CD4-positive, alpha-beta memory T cell (primary cell): ENCODE measurements at regions not wholly inside any gene's neighbourhood (a gene's known extent, or its start where the extent isn't known, plus 50 kb on each side); places are given as distances from the start of the nearest gene placed in this dataset.

Source experiments
- CTCF ChIA-PET: fragments of 350-600 bp; sonication (Branson Sonifier 250); formaldehyde crosslinking; loops from one replicate; lab custom pipeline; 2021; ENCODE audit warnings: inconsistent platforms; ENCODE audit not compliant: partially characterized antibody; lab: Charles Lee
- POLR2A ChIA-PET: fragments of 350-600 bp; sonication (Branson Sonifier 250); formaldehyde crosslinking; loops from one replicate; lab custom pipeline; 2021; ENCODE audit not compliant: partially characterized antibody; lab: Charles Lee
- DNase-seq, 5 donors: peaks; one replicate each; pipeline versions ENCODE4 v3.0.0 to v3.0.0-alpha.2; 2020 to 2022; ENCODE audit warnings: mixed read lengths in 1 of 5
- H3K27ac ChIP-seq: one replicate; pipeline ENCODE4 v1.7.0; 2013; ENCODE audit warnings: low read depth, low read length
- H3K27me3 ChIP-seq: 2 replicates; pipeline ENCODE4 v1.7.0; 2013; ENCODE audit warnings: mild to moderate bottlenecking, low read length, moderate library complexity; ENCODE audit not compliant: insufficient read depth
- H3K36me3 ChIP-seq: 2 replicates; pipeline ENCODE4 v1.7.0; 2013; ENCODE audit warnings: mild to moderate bottlenecking, low read length, moderate library complexity; ENCODE audit not compliant: insufficient read depth
- H3K4me1 ChIP-seq: 2 replicates; pipeline ENCODE4 v1.7.0; 2013; ENCODE audit warnings: mild to moderate bottlenecking, low read length, moderate library complexity; ENCODE audit not compliant: insufficient read depth
- H3K4me3 ChIP-seq, 2 donors: one replicate each; pipeline ENCODE4 v1.7.0; 2013; ENCODE audit warnings: low read length in 2 of 2, mild to moderate bottlenecking in 1 of 2
- H3K9me3 ChIP-seq, 2 donors: one replicate each; pipeline ENCODE4 v1.7.0; 2013; ENCODE audit warnings: low read length in 2 of 2, control low read depth in 1 of 2; ENCODE audit not compliant: control insufficient read depth in 1 of 2
- H3K27ac Mint-ChIP-seq, 7 donors: one replicate each; pipeline ENCODE4 v1.8.0; 2020 to 2021; ENCODE audit warnings: mixed read lengths in 7 of 7, mild to moderate bottlenecking in 6 of 7, inconsistent platforms in 3 of 7, moderate library complexity in 3 of 7
- H3K27me3 Mint-ChIP-seq, 2 donors: one replicate each; pipeline ENCODE4 v1.8.0; 2020 to 2021; ENCODE audit warnings: mixed read lengths in 2 of 2
- H3K36me3 Mint-ChIP-seq, 2 donors: one replicate each; pipeline ENCODE4 v1.8.0; 2020 to 2021; ENCODE audit warnings: mixed read lengths in 2 of 2, inconsistent platforms in 1 of 2, mild to moderate bottlenecking in 1 of 2
- H3K4me1 Mint-ChIP-seq, 4 donors: one replicate each; pipeline ENCODE4 v1.8.0; 2020 to 2021; ENCODE audit warnings: mixed read lengths in 4 of 4, mild to moderate bottlenecking in 1 of 4
- H3K4me3 Mint-ChIP-seq, 8 donors: one replicate each; pipeline ENCODE4 v1.8.0; 2020 to 2021; ENCODE audit warnings: mixed read lengths in 8 of 8, mild to moderate bottlenecking in 7 of 8, moderate library complexity in 6 of 8, inconsistent platforms in 3 of 8
- H3K9me3 Mint-ChIP-seq, 8 donors: one replicate each; pipeline ENCODE4 v1.8.0; 2020 to 2021; ENCODE audit warnings: mixed read lengths in 8 of 8, mild to moderate bottlenecking in 5 of 8, inconsistent platforms in 3 of 8, moderate library complexity in 1 of 8
- intact Hi-C: fragments of 100-400 bp; cut with micrococcal nuclease; formaldehyde crosslinking; loops from one replicate; pipeline ENCODE4 v1.15.1; 2023

GRCh38 chr2:118237451-118237850, 149.2 kb downstream of the INSIG2 start:
- Mint-ChIP-seq H3K9me3 (peaks cover 2 to 19% (median 6%) of the 10 kb centered on the region in 8 donors), H3K4me3 (no peak overlapping the region), H3K36me3 (no peaks in the 10 kb centered on the region), H3K27me3 (peaks cover 14 to 30% of the 10 kb centered on the region in 2 donors), H3K27ac (no peak overlapping the region), H3K4me1 (no peaks in the 10 kb centered on the region)
- CTCF ChIA-PET: interaction anchor here (0.9 kb wide), 1 partner anchor 10 kb away, joined by 3 read pairs; no protein-coding TSS in a partner anchor
- POLR2A ChIA-PET: no interaction called here
- H3K27ac ChIP-seq: no peak overlapping the region
- no peaks in the 10 kb centered on the region for H3K4me1 ChIP-seq
- no peaks in the 10 kb centered on the region for H3K36me3 ChIP-seq
- H3K9me3 ChIP-seq: no peaks in the 10 kb centered on the region
- no peak for DNase-seq
- intact Hi-C loops: no loop called here
- no peak overlapping the region for H3K4me3 ChIP-seq
- no peaks in the 10 kb centered on the region for H3K27me3 ChIP-seq

- Histone ChIP-seq H3K27me3 (no peaks in the 10 kb centered on the region), H3K9me3 (no peaks in the 10 kb centered on the region), H3K27ac (no peak overlapping the region), H3K4me3 (no peak overlapping the region), H3K4me1 (no peaks in the 10 kb centered on the region), H3K36me3 (no peaks in the 10 kb centered on the region)
- H3K27me3 Mint-ChIP-seq: peaks cover 19 to 39% of the 10 kb centered on the region in 2 donors
- CTCF ChIA-PET: interaction anchor here (2.3 kb wide), 1 partner anchor 11 kb away, joined by 10 read pairs; no protein-coding TSS in a partner anchor
- no peaks in the 10 kb centered on the region for H3K36me3 Mint-ChIP-seq
- H3K4me3 Mint-ChIP-seq: no peak overlapping the region
- no peak overlapping the region for H3K27ac Mint-ChIP-seq
- POLR2A ChIA-PET: no interaction called here
- intact Hi-C loops: no loop called here
- peaks cover 0 to 8% (median under 1%) of the 10 kb centered on the region in 8 donors for H3K9me3 Mint-ChIP-seq
- no peaks in the 10 kb centered on the region for H3K4me1 Mint-ChIP-seq
- no peak for DNase-seq
Observed at GRCh38 chr2:118232796-118233195, 144.5 kb downstream of the INSIG2 start.

- H3K4me1 ChIP-seq: no peaks in the 10 kb centered on the region
- ChIA-PET POLR2A (no interaction called here), CTCF (interaction anchor here (1.3 to 2.3 kb wide), 2 partner anchors 10 to 11 kb away, joined by 5 to 10 read pairs; no protein-coding TSS in a partner anchor)
- Mint-ChIP-seq H3K9me3 (peaks cover 0 to 7% (median under 1%) of the 10 kb centered on the region in 8 donors), H3K4me3 (no peak overlapping the region), H3K4me1 (no peaks in the 10 kb centered on the region), H3K27me3 (peaks cover 19 to 43% of the 10 kb centered on the region in 2 donors), H3K36me3 (no peaks in the 10 kb centered on the region), H3K27ac (no peak overlapping the region)
- no peaks in the 10 kb centered on the region for H3K9me3 ChIP-seq
- H3K36me3 ChIP-seq: no peaks in the 10 kb centered on the region
- H3K27ac ChIP-seq: no peak overlapping the region
- H3K4me3 ChIP-seq: no peak overlapping the region
- intact Hi-C loops: no loop called here
- no peaks in the 10 kb centered on the region for H3K27me3 ChIP-seq
- no peak for DNase-seq
Observed at GRCh38 chr2:118232391-118232790, 144.1 kb downstream of the INSIG2 start.

DNA sequence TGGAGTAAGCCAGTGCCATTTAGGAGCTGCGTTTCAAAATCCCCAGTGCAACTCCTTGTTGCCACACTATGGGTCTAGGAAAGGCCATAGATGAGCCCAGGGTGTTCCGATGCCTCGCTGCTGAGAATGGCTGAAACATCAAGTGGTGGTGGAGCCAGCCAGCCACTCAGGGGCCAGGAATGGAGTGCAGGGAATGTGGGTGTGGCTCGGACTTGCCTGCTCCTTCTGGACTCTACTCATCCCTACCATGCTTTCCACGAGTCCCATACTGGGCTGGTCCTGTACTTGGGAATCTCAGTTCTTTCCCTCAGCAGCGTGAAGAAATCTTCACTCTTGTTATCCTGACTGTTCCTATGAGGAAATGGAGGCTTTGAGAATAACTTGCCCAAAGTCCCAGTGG, 143.5 kb downstream of the INSIG2 start:
- Histone ChIP-seq H3K27me3 (no peaks in the 10 kb centered on the region), H3K4me1 (no peaks in the 10 kb centered on the region), H3K9me3 (no peaks in the 10 kb centered on the region), H3K36me3 (no peaks in the 10 kb centered on the region), H3K27ac (no peak overlapping the region), H3K4me3 (no peak overlapping the region)
- Mint-ChIP-seq H3K36me3 (no peaks in the 10 kb centered on the region), H3K4me3 (no peak overlapping the region), H3K9me3 (peaks cover 0 to 1% (median 0%) of the 10 kb centered on the region in 8 donors), H3K27ac (no peak overlapping the region), H3K4me1 (no peaks in the 10 kb centered on the region), H3K27me3 (peaks cover 21 to 40% of the 10 kb centered on the region in 2 donors)
- intact Hi-C loops: no loop called here
- DNase-seq: no peak
- ChIA-PET POLR2A (no interaction called here), CTCF (interaction anchor here (0.9 to 1.3 kb wide), 2 partner anchors 9 to 650 kb away, joined by 3 to 5 read pairs; no protein-coding TSS in a partner anchor)

GRCh38 chr2:118227698-118228508, 139.6 kb downstream of the INSIG2 start:
- H3K36me3 ChIP-seq: no peaks in the 10 kb centered on the region
- Mint-ChIP-seq H3K9me3 (peaks cover 0 to 1% (median 0%) of the 10 kb centered on the region in 8 donors), H3K4me1 (peaks cover 5 to 16% (median 9%) of the 10 kb centered on the region in 4 donors), H3K27ac (no peak overlapping the region), H3K36me3 (no peaks in the 10 kb centered on the region), H3K4me3 (no peak overlapping the region), H3K27me3 (peaks cover 39 to 52% of the 10 kb centered on the region in 2 donors)
- ChIA-PET POLR2A (no interaction called here), CTCF (interaction anchor here (1.3 to 1.9 kb wide), 3 partner anchors 9 to 627 kb away, joined by 3 to 6 read pairs (median 5); no protein-coding TSS in a partner anchor)
- no peak overlapping the region for H3K4me3 ChIP-seq
- peaks cover 31% of the 10 kb centered on the region for H3K27me3 ChIP-seq
- peaks cover 16% of the 10 kb centered on the region for H3K4me1 ChIP-seq
- no peak overlapping the region for H3K27ac ChIP-seq
- no peak for DNase-seq
- H3K9me3 ChIP-seq: no peaks in the 10 kb centered on the region
- intact Hi-C loops: loop anchor here (10.0 kb wide), 1 partner anchor 237 kb away; no protein-coding TSS in a partner anchor

- H3K36me3 Mint-ChIP-seq: no peaks in the 10 kb centered on the region
- no peak for DNase-seq
- peak overlapping the region in 4 of 8 donors; percentile 13 to 74 (median 71) for H3K4me3 Mint-ChIP-seq
- Histone ChIP-seq H3K27ac (no peak overlapping the region), H3K27me3 (peaks cover 48% of the 10 kb centered on the region), H3K4me1 (peaks cover 16% of the 10 kb centered on the region), H3K4me3 (no peak overlapping the region), H3K9me3 (no peaks in the 10 kb centered on the region), H3K36me3 (no peaks in the 10 kb centered on the region)
- H3K27ac Mint-ChIP-seq: no peak overlapping the region
- intact Hi-C loops: loop anchor here (10.0 kb wide), 1 partner anchor 239 kb away; no protein-coding TSS in a partner anchor
- ChIA-PET CTCF (no interaction called here), POLR2A (no interaction called here)
- peaks cover 0 to 1% (median 0%) of the 10 kb centered on the region in 8 donors for H3K9me3 Mint-ChIP-seq
- peaks cover 5 to 21% (median 10%) of the 10 kb centered on the region in 4 donors for H3K4me1 Mint-ChIP-seq
- H3K27me3 Mint-ChIP-seq: peaks cover 51 to 65% of the 10 kb centered on the region in 2 donors
Observed at GRCh38 chr2:118225666-118226065, 137.4 kb downstream of the INSIG2 start.

GRCh38 chr2:118224895-118225311, 136.6 kb downstream of the INSIG2 start:
- peaks cover 0 to 1% (median 0%) of the 10 kb centered on the region in 8 donors for H3K9me3 Mint-ChIP-seq
- intact Hi-C loops: loop anchor here (5.0 to 10.0 kb wide), 4 partner anchors 87 to 1252 kb away; no protein-coding TSS in a partner anchor
- ChIA-PET POLR2A (no interaction called here), CTCF (interaction anchor here (0.9 to 5.0 kb wide), 2 partner anchors 21 to 629 kb away, joined by 3 to 67 read pairs; no protein-coding TSS in a partner anchor)
- DNase-seq: no peak
- Histone ChIP-seq H3K4me1 (peaks cover 16% of the 10 kb centered on the region), H3K27ac (no peak overlapping the region), H3K9me3 (no peaks in the 10 kb centered on the region), H3K36me3 (no peaks in the 10 kb centered on the region), H3K4me3 (no peak overlapping the region), H3K27me3 (peaks cover 48% of the 10 kb centered on the region)
- no peaks in the 10 kb centered on the region for H3K36me3 Mint-ChIP-seq
- H3K27ac Mint-ChIP-seq: peak overlapping the region in 1 of 7 donors; percentile 60
- H3K27me3 Mint-ChIP-seq: peaks cover 50 to 65% of the 10 kb centered on the region in 2 donors
- peak overlapping the region; percentile 56 to 80 (median 71) for H3K4me3 Mint-ChIP-seq
- peaks cover 5 to 21% (median 10%) of the 10 kb centered on the region in 4 donors for H3K4me1 Mint-ChIP-seq
